HG02571 (cell line): ENCODE measurements at regions not wholly inside any gene's neighbourhood (a gene's known extent, or its start where the extent isn't known, plus 50 kb on each side); places are given as distances from the start of the nearest gene placed in this dataset.

Experiments
- ATAC-seq: cut with Tn5 transposase; IDR thresholded peaks from one replicate; pipeline ENCODE4 v1.9.1; 2021; ENCODE audit warnings: mild to moderate bottlenecking, moderate library complexity; ENCODE audit not compliant: unreplicated experiment

DNA sequence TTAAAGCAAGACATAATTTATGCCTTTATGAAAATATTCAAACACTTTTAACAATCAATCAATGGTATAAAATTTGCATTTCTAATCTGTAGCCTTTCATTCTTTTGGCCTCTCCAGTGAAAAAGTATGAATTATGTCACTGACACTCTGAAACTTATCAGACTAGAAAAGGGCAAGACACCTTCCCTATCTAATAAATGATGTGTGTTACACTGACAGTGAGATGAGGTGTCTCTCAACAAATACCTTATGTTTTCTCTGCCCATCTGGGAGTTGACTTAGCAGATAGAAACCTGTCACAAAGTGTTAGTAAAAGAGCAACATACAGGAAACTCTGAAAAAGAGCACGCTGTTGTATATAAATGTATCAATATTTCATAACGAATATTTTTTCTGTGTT lies 94.2 kb upstream of the TECRL start:
- no peak for ATAC-seq

DNA sequence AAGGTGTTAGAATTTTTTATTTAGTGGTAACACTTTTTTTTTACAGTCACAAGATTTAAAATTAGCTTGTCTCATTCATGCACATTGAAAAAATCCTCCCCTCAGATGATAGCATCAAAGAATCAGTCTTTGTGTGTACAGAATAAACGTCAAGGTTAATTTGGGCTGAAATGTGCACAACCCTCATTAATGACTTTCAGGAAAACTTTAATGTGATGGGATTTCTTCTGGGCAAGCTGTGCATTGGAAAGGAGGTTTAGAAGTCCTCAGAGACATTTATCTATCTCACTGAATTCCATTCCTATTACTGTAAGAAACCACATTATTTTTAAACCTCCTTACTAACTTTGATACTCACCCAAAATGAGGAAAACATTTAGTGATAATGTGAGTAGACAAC lies 88.2 kb upstream of the TECRL start:
- ATAC-seq = no peak

GRCh38 chr4:64495946-64496345 lies 86.7 kb upstream of the TECRL start:
- no peak for ATAC-seq

DNA sequence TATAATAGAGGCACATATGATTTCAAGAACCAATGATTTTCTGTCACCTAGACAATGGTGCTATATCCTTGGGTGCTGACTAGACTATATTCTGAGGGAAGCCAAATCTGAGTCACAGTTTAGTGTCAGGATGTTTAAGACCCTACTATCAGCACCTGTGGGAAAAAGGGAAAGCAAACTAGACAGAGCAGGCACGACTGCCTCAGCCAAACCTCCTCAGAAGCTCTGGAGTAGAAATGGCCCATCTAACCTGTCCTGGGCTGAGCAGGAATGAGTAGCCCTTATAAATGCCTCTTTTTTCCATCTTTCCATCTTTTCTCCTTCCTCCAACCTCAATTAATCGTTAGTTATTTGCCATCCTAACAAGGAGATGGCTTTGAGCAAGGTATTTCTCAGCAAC lies 80.4 kb upstream of the TECRL start:
- no peak for ATAC-seq

GRCh38 chr4:64479338-64479737 lies 70.1 kb upstream of the TECRL start:
- ATAC-seq = no peak

- ATAC-seq = no peak
Observed at GRCh38 chr4:64477127-64477526, 67.9 kb upstream of the TECRL start.

DNA sequence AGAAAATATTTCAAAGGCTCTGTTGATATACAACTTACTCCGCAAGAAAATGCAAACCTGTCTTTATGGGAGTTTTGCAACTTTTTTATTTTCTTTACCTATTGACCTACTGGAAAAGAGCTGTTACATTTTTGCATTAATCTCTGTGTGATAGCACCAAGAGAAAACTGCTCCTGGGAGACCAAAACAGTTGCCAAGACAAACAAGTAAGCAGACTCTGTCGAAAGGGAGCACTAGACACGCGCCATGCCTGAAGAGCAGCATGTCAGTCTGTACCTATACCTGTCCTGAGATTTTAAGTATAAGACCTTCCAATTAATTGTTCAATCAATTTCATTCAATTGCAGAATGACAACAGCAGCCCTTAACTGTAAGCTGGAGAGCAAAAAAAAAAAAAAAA lies 56.0 kb upstream of the TECRL start:
- ATAC-seq = no peak

- ATAC-seq = no peak
Observed at GRCh38 chr4:64464581-64464980, 55.3 kb upstream of the TECRL start.
